ENCODE measurements at regions not wholly inside any gene's neighbourhood (a gene's known extent, or its start where the extent isn't known, plus 50 kb on each side); places are given as distances from the start of the nearest gene placed in this dataset.
A peak's percentile ranks its signal among the peaks of the same experiment; 100 is the strongest.

- peak; percentile 25 for DNase-seq (ENCODE audit: low spot score)
Measured at GRCh38 chr3:23099677-23100076, 103.5 kb upstream of the UBE2E2 start.

- DNase-seq (ENCODE audit: low spot score) = no peak
Measured at GRCh38 chr3:23100106-23100505, 103.0 kb upstream of the UBE2E2 start.

DNA sequence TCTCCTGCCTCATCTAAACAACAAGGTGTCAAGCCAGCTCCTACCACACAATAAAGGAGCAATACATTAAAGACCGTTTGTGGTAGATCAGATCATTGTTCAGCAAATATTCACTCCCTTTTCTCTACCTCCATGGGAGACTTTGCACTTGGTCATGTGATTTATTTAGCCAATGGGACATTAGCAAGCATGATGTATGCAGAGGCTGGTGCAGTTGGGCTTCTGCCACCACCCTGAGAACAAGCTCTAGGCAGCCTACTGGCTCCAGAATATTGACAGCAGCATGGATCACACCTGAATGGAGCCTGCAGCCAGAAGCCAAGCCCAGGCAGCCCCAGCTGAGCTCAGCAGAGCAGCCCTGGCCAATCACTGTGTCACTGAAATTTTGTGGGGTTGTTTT lies 99.4 kb upstream of the UBE2E2 start:
- DNase-seq (ENCODE audit: low spot score) = no peak

- peak; percentile 14 for DNase-seq (ENCODE audit: low spot score)
Measured at GRCh38 chr3:23105048-23105447, 98.1 kb upstream of the UBE2E2 start.

DNA sequence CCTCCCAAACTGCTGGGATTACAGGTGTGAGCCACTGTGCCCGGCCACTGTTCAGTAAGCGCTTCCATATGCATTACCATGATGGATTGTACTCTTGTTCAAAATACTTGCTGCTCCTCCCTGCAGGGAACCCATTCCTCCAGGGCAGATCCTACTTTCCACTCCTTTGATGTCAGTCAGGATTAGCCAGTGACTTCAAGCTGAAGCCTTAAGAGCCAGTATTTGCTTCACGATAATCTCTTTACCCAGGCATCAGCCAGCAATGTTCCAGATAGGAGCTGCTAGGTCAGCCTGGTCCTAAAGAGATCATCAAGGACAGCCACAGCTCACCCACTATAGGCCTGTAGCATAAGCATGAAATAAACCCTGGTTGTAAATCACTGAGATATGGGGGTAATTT lies 96.5 kb upstream of the UBE2E2 start:
- no peak for DNase-seq (ENCODE audit: low spot score)

DNA sequence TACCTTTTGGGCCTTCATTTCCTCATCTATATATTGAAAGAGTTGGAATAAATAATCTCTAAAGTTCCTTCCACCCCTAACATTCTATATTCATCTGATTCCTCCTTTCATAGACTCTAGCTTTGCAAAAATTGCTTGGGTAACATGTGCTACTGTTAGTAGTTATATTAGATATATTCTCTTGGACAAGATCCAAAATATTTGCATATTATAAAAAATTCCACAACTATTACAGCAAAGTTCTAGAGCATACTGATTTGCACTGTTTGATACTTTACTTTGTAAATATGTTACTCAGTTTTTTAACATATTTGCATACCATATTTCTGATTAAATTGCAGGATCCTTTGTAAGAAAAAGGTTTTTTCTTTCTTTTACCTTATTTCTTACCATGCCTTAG lies 95.9 kb upstream of the UBE2E2 start:
- DNase-seq (ENCODE audit: low spot score) = no peak

- no peak for DNase-seq (ENCODE audit: low spot score)
Measured at GRCh38 chr3:23108451-23109057, 94.6 kb upstream of the UBE2E2 start.

- no peak for DNase-seq (ENCODE audit: low spot score)
Measured at GRCh38 chr3:23111286-23111685, 91.8 kb upstream of the UBE2E2 start.

DNA sequence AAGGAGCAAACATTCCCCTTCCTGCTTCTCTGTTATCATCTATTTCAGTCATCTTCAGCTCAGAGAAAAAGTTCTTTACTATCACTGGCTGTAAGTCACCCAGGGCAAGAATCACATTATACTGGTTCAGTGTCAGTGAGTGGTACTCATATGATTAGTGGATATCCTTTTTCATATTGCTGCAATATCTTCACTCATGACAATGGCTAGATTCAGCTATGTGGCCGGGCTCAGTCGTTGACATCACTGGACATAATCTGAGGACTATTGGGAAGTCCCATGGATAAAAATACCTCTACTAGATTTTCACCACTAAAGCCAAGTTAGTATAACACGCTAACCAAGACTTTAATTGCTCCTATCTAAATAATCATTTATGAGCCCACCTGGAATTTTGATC lies 91.3 kb upstream of the UBE2E2 start:
- no peak for DNase-seq (ENCODE audit: low spot score)

DNA sequence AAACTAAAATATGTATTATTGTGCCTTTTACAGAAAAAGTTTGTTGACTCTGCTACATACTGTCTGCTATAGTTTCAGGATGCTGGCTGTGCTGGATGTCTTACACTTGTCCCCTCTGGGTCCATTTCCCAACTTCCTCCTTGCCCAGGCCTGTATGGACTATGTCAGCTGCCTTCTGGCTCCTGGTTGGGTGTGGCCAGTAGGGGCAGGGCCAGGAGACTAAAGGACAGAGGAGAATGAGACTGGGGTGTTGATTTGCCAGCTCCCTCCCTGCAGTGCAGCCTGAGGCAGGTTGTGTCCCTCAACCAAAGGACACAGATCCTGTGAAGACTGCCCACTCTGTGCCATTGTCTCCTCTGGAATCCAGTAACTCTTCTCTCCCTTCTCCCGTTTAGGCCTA lies 90.6 kb upstream of the UBE2E2 start:
- no peak for DNase-seq (ENCODE audit: low spot score)

DNA sequence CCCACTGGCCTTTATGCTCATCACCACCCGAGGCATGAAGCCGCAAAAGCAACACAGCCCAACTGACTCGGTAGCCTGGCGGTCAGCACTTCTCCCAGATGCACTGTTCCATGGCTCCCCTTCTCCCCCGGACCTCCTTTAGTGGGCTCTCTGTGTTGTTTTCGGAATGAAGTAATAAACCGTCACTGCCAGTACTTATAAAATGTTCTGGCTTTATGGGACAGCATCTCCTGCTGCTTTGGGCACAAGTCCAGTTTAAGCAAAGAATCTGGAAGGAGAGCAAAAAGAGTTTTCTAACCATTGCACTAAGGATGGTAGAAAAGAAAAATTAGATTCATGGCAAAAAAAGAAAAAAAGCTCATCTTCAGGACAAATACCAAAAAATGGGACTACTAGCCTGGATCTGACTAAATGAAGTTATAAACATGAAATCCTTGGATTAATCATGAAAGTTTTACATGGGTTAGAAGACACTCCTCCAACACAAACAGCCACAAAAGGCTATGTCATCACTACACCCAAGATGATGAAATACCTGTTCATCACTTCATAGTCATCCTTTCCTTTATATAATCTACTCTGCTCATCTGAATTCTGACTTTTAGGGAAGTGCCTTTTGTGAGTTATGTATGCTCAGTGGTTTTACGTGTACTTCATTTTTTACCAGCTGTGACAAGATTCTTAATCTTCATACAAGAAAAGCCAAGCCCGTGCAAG lies 89.5 kb upstream of the UBE2E2 start:
- no peak for DNase-seq (ENCODE audit: low spot score)

DNA sequence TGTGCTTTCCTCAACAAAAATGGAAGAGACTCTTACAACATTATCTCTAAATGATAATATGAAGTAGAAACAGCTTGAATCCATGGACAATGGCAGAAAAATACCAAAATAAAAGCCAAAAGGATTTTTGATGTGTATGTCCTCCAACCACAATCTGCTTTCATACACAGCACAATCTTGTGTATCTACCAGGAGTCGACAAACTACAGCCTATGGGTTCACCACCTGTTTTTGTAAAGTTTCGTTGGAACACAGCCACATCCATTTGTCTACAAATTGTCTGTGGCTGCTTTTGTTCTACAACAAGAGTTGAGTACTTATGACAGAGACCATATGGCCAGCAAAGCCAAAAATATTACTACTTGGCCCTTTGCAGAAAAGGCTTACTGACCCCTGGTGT lies 88.7 kb upstream of the UBE2E2 start:
- DNase-seq (ENCODE audit: low spot score) = no peak

- DNase-seq (ENCODE audit: low spot score) = no peak
Measured at GRCh38 chr3:23115171-23115877, 87.8 kb upstream of the UBE2E2 start.

GRCh38 chr3:23116081-23116837 lies 86.9 kb upstream of the UBE2E2 start:
- DNase-seq (ENCODE audit: low spot score) = no peak

DNA sequence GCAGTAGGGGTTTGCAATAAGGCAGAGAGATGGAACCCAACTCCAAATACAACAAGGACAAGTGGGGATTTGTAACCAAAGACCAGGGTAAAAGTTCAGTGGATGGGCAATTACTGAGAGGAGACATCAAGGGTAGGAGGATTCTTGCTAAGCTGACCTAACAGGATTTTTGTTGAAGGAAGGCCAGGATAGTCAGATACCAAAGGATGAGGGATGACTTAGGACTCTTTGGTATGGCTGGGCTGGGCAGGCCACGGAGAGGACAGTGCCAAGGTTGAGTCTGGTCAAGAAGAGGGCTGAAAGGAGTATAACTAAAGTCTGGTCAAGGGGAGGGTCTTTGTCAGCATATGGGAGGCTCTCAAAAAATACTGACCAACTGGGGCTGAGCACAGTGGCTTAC lies 85.3 kb upstream of the UBE2E2 start:
- DNase-seq (ENCODE audit: low spot score) = no peak

- DNase-seq (ENCODE audit: low spot score) = no peak
Measured at GRCh38 chr3:23127196-23127595, 75.9 kb upstream of the UBE2E2 start.

GRCh38 chr3:23128655-23129054 lies 74.5 kb upstream of the UBE2E2 start:
- DNase-seq (ENCODE audit: low spot score) = no peak

DNA sequence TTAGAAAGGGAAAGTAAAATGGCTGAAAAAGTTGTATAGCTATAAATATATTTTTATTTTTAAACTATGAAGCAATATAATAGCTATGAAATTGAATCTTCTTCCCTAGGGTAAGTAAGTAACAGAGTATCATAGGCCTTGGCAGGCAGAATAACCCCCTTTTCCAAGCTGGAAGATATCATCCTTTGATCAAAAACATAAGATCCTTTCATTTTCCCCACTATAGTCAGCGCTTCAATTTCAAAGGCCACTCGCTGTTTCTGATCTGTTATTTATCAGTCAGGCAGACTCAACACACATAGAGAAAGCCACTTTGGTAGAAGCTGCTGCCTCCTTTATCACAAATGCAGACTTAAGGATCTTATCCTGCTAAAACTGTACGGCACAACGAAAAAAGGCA lies 74.0 kb upstream of the UBE2E2 start:
- DNase-seq (ENCODE audit: low spot score) = no peak

GRCh38 chr3:23129817-23130216 lies 73.3 kb upstream of the UBE2E2 start:
- no peak for DNase-seq (ENCODE audit: low spot score)

DNA sequence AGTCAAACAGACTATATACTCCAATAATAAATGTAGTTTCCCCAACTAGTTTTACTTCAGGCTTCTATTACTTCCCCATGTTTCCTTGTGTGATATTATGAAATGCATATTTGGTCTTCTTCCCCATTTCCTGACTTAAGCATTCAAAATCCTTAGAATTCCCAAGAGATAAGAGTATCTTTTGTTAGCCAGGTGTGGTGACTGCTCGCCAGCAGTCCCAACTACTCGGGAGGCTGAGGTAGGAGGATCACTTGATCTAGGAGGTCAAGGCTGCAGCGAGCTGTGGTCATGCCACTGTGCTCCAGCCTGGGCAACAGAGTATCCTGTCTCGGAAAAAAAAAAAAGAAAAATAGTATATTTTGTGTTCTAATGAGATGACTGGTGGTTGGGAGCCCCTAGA lies 72.7 kb upstream of the UBE2E2 start:
- no peak for DNase-seq (ENCODE audit: low spot score)

DNA sequence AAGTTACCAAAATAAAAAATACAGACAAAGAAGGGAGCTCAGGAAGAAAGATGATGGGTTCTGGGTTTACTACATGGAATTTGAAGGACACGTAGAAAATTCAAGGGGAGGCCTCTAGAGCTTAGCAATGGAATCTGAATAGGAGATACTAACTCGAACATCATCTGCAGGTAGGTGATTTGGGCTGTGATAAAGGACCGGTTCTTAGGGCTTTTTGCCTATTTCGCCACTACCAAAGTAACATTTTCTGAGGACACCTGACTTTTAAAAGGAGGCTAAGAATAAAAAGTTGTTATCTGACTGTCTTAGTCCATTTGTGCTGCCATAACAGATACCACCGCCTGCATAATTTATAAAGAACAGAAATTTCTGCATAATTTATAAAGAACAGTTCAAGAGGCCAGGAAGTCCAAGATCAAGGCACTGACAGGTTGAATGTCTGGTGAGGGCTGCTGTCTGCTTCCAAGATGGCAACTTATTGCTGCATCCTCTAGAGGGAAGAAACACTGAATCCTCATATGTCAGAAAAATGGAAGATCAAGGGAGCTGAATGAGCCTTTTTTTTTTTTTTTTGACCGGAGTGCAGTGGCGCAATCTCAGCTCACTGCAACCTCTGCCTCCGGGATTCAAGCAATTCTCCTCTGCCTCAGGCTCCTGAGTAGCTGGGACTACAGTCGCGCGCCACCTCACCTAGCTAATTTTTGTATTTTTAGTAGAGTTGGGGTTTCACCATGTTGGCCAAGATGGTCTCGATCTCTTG lies 67.9 kb upstream of the UBE2E2 start:
- DNase-seq (ENCODE audit: low spot score) = no peak

DNA sequence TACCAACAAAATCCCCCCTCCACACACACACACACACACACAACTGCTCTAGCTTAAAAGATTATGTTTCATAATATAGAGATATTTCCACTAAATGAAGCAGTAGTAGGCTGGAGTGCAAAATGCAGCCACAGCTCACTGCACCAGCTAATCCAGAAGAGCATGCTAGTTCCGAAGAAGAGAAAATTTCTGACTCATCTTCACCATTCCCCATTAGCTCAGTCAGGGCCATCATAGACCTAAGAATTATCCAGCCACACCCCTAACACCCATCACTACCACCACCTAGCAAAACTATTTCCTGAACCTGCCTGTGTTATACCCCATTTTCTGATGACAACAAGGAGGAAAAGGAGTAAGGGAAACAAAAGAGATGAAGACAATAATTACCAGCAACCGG lies 67.1 kb upstream of the UBE2E2 start:
- DNase-seq (ENCODE audit: low spot score) = no peak

All from kidney capillary endothelial cell (primary cell).